WTC11 (cell line): ENCODE measurements at regions not wholly inside any gene's neighbourhood (a gene's known extent, or its start where the extent isn't known, plus 50 kb on each side); places are given as distances from the start of the nearest gene placed in this dataset.

Experiments
- ATAC-seq: fragments of 200-7000 bp; cut with Tn5 transposase; 2 replicates; pipeline ENCODE4 v1.10.0; 2021; ENCODE audit warnings: mild to moderate bottlenecking, moderate library complexity
- CTCF ChIA-PET: fragments of 300-600 bp; sonication (Branson Sonifier 250); formaldehyde crosslinking; loops from one replicate; lab custom pipeline; 2021; ENCODE audit warnings: antibody characterized with exemption; lab: Charles Lee
- POLR2A ChIA-PET: fragments of 350-600 bp; sonication (Branson Sonifier 250); formaldehyde crosslinking; loops from one replicate; lab custom pipeline; 2021; ENCODE audit warnings: antibody characterized with exemption; lab: Charles Lee
- DNase-seq: peaks from one replicate; pipeline ENCODE4 v3.0.0; 2021; ENCODE audit warnings: low spot score
- H3K27ac Mint-ChIP-seq: 2 replicates; pipeline ENCODE4 v1.8.0; 2021; ENCODE audit warnings: mixed read lengths
- H3K27me3 Mint-ChIP-seq: 2 replicates; pipeline ENCODE4 v1.8.0; 2021; ENCODE audit warnings: low read depth, mild to moderate bottlenecking, moderate library complexity, mixed read lengths
- H3K36me3 Mint-ChIP-seq: 2 replicates; pipeline ENCODE4 v1.8.0; 2021; ENCODE audit warnings: mixed read lengths
- H3K4me1 Mint-ChIP-seq: 2 replicates; pipeline ENCODE4 v1.8.0; 2022; ENCODE audit warnings: mixed read lengths
- H3K4me3 Mint-ChIP-seq: 2 replicates; pipeline ENCODE4 v1.8.0; 2021; ENCODE audit warnings: mild to moderate bottlenecking, moderate library complexity, mixed read lengths
- H3K9me3 Mint-ChIP-seq: 2 replicates; pipeline ENCODE4 v1.8.0; 2021; ENCODE audit warnings: mixed read lengths
- ARID4B ChIP-seq: sonication (generic); formaldehyde crosslinking; IDR thresholded peaks from 2 replicates; pipeline ENCODE4 v1.8.0; 2023; ENCODE audit warnings: missing genetic modification reagents, mild to moderate bottlenecking, borderline replicate concordance
- CBFB ChIP-seq: sonication (generic); formaldehyde crosslinking; IDR thresholded peaks from 2 replicates; pipeline ENCODE4 v1.8.1; 2022; ENCODE audit warnings: mild to moderate bottlenecking, low read depth, missing genetic modification reagents
- FOXP1 ChIP-seq: sonication (generic); formaldehyde crosslinking; IDR thresholded peaks from 2 replicates; pipeline ENCODE4 v1.8.0; 2022; ENCODE audit warnings: missing genetic modification reagents, mild to moderate bottlenecking, moderate library complexity, borderline replicate concordance
- GABPB1 ChIP-seq: sonication (generic); formaldehyde crosslinking; IDR thresholded peaks from 2 replicates; pipeline ENCODE4 v1.8.1; 2023; ENCODE audit warnings: mild to moderate bottlenecking, missing genetic modification reagents
- IRF1 ChIP-seq: sonication (generic); formaldehyde crosslinking; IDR thresholded peaks from 2 replicates; pipeline ENCODE4 v1.8.0; 2023; ENCODE audit warnings: missing genetic modification reagents
- IRF2 ChIP-seq: sonication (generic); formaldehyde crosslinking; IDR thresholded peaks from 2 replicates; pipeline ENCODE4 v1.8.0; 2022; ENCODE audit warnings: low read depth, missing genetic modification reagents, borderline replicate concordance
- KAT7 ChIP-seq: sonication (generic); formaldehyde crosslinking; IDR thresholded peaks from 2 replicates; pipeline ENCODE4 v1.8.1; 2023; ENCODE audit warnings: missing genetic modification reagents, mild to moderate bottlenecking, borderline replicate concordance
- MXD4 ChIP-seq: fragments of 250-450 bp; sonication (Bioruptor Pico); IDR thresholded peaks from 2 replicates; pipeline ENCODE4 v1.8.0; 2021; ENCODE audit warnings: mild to moderate bottlenecking, moderate library complexity, borderline replicate concordance
- OVOL2 ChIP-seq: fragments of 250-450 bp; sonication (Bioruptor Pico); IDR thresholded peaks from 2 replicates; pipeline ENCODE4 v1.9.0; 2021; ENCODE audit warnings: mild to moderate bottlenecking, borderline replicate concordance
- PRRX2 ChIP-seq: fragments of 250-450 bp; sonication (Bioruptor Pico); IDR thresholded peaks from 2 replicates; pipeline ENCODE4 v1.8.0; 2021; ENCODE audit warnings: mild to moderate bottlenecking
- RELA ChIP-seq: sonication (generic); formaldehyde crosslinking; IDR thresholded peaks from 2 replicates; pipeline ENCODE4 v1.8.1; 2022; ENCODE audit warnings: missing genetic modification reagents, mild to moderate bottlenecking, borderline replicate concordance
- ZBTB21 ChIP-seq: sonication (generic); formaldehyde crosslinking; IDR thresholded peaks from 2 replicates; pipeline ENCODE4 v1.8.1; 2023; ENCODE audit warnings: mild to moderate bottlenecking, missing genetic modification reagents, borderline replicate concordance
- ZBTB43 ChIP-seq: sonication (generic); formaldehyde crosslinking; IDR thresholded peaks from 2 replicates; pipeline ENCODE4 v1.8.1; 2023; ENCODE audit warnings: mild to moderate bottlenecking, missing genetic modification reagents
- ZNF396 ChIP-seq: fragments of 250-450 bp; sonication (Bioruptor Pico); IDR thresholded peaks from 2 replicates; pipeline ENCODE4 v1.8.0; 2021; ENCODE audit warnings: mild to moderate bottlenecking, moderate library complexity, borderline replicate concordance
- TF ChIP-seq, protein P1 (sequence below): fragments of 250-450 bp; sonication (Bioruptor Pico); IDR thresholded peaks from 2 replicates; pipeline ENCODE4 v1.9.0; 2021; ENCODE audit warnings: mild to moderate bottlenecking

DNA sequence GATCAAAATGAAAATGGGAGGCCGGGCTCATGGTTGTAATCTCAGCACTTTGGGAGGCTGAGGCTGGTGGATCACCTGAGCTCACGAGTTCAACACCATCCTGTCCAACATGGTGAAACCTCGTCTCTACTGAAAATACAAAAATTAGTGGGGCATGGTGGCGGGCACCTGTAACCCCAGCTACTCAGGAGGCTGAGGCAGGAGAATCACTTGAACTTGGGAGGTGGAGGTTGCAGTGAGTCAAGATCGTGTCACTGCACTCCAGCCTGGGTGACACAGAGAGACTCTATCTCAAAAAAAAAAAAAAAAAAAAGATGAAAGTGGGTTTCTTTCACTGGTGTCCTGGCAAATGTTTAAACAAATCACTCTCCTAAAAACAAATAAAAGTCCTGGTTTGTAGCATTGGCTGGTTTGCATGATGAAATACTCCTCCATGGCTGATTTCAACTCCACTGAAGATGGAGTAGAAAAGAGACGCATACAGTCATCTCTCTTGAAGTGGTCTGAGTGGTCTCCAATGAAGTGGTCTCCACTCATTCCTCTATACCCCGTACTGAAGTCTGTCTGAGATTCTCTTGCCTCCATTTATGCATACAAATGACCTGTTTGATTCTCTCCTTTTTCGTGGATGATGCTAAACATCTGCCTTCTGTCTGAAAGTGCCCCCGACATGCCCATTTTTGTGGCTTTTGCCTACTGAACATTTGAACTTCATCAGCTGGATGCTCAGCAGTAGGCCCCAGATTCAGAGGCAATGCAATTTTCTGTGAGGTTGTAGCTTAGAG is 153.0 kb upstream of the FAM20A start:
- Mint-ChIP-seq H3K27me3 (peaks cover 2% of the 10 kb centered on the region; the same call in 1 of the 2 replicates), H3K36me3 (peaks cover 18% of the 10 kb centered on the region), H3K4me3 (no peak overlapping the region), H3K9me3 (peaks cover 31% of the 10 kb centered on the region), H3K4me1 (peaks cover 23% of the 10 kb centered on the region), H3K27ac (no peak overlapping the region)
- no peak for ATAC-seq
- POLR2A ChIA-PET = no interaction called here
- TF ChIP-seq ZBTB43 (no peak), GABPB1 (CRISPR knock-in tag) (peak; percentile 86)
- CTCF ChIA-PET = interaction anchor here (0.8 kb wide), 1 partner anchor 140 kb away, joined by 4 read pairs; no protein-coding TSS in a partner anchor
- no peak for DNase-seq

- Mint-ChIP-seq H3K27ac (peak overlapping the region; percentile 86), H3K9me3 (peaks cover 35% of the 10 kb centered on the region), H3K27me3 (no peaks in the 10 kb centered on the region; the same call in 1 of the 2 replicates), H3K4me1 (peaks cover 31% of the 10 kb centered on the region), H3K36me3 (peaks cover 15% of the 10 kb centered on the region), H3K4me3 (peak overlapping the region; percentile 6)
- CTCF ChIA-PET = interaction anchor here (1.0 kb wide), 1 partner anchor 136 kb away, joined by 5 read pairs; no protein-coding TSS in a partner anchor
- DNase-seq = no peak
- ATAC-seq = no peak
- no peak for TF ChIP-seq PRRX2 (CRISPR knock-in tag)
- no peak for TF ChIP-seq IRF1 (CRISPR knock-in tag)
- POLR2A ChIA-PET = no interaction called here
These were observed 149.0 kb upstream of the FAM20A start for GRCh38 chr17:68750208-68750562.

DNA sequence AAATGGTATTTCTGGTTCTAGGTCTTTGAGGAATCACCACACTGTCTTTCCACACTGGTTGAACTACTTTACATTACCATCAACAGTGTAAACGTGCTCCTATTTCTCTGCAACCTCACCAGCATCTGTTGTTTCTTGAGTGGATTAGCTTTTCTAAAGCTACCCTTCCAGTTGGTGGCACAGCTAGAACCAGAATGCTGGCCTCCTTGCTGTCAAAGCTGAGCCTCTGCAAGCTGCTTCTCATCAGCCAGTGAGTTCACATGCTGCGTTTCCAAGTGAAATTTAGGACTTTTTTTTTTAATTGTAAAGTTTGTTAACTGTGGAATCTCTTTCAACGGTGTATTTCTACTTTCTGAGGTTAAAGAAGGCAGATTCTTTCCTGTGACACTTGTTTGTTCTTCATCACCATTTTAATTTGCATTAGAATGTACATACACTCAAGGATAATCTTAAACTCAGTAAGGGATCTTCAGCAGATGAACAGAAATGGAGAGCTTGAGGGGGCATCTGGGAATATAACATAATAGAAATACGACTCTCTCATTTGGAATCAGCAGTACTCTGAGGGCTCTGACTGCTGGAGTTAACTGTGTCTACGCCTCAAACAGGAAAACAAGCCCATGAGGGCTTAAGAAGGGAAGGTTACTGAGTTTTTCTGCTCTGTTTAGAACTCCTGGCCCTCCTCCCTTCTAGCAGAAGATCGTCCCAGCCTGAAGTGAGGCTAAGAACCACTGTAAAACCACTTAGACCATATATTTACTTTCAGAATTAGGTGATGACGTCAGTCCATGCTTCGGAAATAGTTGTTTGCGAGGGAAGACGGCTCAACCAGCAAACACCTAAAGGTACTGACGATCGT is 148.4 kb upstream of the FAM20A start:
- Mint-ChIP-seq H3K36me3 (peaks cover 19% of the 10 kb centered on the region), H3K27me3 (peaks cover under 1% of the 10 kb centered on the region; the same call in 1 of the 2 replicates), H3K4me1 (peaks cover 31% of the 10 kb centered on the region), H3K27ac (peak overlapping the region; percentile 86), H3K4me3 (peak overlapping the region; percentile 6), H3K9me3 (peaks cover 36% of the 10 kb centered on the region)
- ChIA-PET CTCF (interaction anchor here (1.0 kb wide), 1 partner anchor 136 kb away, joined by 5 read pairs; no protein-coding TSS in a partner anchor), POLR2A (no interaction called here)
- ATAC-seq (peak; percentile 86), DNase-seq (no peak)
- TF ChIP-seq IRF2 (CRISPR knock-in tag) = no peak
- TF ChIP-seq OVOL2 = no peak
- TF ChIP-seq RELA (CRISPR knock-in tag) = no peak
- TF ChIP-seq, protein P1, sequence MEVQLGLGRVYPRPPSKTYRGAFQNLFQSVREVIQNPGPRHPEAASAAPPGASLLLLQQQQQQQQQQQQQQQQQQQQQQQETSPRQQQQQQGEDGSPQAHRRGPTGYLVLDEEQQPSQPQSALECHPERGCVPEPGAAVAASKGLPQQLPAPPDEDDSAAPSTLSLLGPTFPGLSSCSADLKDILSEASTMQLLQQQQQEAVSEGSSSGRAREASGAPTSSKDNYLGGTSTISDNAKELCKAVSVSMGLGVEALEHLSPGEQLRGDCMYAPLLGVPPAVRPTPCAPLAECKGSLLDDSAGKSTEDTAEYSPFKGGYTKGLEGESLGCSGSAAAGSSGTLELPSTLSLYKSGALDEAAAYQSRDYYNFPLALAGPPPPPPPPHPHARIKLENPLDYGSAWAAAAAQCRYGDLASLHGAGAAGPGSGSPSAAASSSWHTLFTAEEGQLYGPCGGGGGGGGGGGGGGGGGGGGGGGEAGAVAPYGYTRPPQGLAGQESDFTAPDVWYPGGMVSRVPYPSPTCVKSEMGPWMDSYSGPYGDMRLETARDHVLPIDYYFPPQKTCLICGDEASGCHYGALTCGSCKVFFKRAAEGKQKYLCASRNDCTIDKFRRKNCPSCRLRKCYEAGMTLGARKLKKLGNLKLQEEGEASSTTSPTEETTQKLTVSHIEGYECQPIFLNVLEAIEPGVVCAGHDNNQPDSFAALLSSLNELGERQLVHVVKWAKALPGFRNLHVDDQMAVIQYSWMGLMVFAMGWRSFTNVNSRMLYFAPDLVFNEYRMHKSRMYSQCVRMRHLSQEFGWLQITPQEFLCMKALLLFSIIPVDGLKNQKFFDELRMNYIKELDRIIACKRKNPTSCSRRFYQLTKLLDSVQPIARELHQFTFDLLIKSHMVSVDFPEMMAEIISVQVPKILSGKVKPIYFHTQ (CRISPR knock-in tag) = no peak
- TF ChIP-seq MXD4 (CRISPR knock-in tag) = no peak
- no peak for TF ChIP-seq ARID4B (CRISPR knock-in tag)
- no peak for TF ChIP-seq KAT7 (CRISPR knock-in tag)
- no peak for TF ChIP-seq CBFB (CRISPR knock-in tag)
- no peak for TF ChIP-seq ZNF396 (CRISPR knock-in tag)
- TF ChIP-seq ZBTB21 (CRISPR knock-in tag) = no peak
- TF ChIP-seq FOXP1 (CRISPR knock-in tag) = no peak
